ENCODE measurements at regions not wholly inside any gene's neighbourhood (a gene's known extent, or its start where the extent isn't known, plus 50 kb on each side); places are given as distances from the start of the nearest gene placed in this dataset.

DNA sequence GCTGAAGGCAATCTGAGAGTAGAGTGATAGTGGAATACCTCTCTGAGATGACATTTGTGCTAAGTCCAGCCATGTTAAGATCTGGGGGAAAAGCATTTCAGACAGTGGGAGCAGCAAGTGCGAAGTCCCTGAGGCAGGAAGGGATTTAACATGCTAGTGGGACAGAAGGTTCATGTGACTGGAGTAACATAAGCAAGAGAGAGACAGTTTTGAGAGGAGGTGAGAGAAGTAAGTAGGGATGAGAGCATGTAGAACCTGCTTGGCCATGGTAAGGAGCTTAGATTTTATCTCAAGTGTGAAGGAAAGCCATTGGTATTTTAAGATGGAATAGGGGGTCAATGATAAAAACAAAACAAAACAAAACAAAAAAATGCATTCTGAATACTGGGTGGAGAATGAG lies 358.6 kb upstream of the KCNH8 start:
- no peak for DNase-seq (ENCODE audit: low spot score in 2 of 2)
- no peak for TF ChIP-seq POLR2A (IDR thresholded peaks at IDR 0.05)
- TF ChIP-seq, protein P1, sequence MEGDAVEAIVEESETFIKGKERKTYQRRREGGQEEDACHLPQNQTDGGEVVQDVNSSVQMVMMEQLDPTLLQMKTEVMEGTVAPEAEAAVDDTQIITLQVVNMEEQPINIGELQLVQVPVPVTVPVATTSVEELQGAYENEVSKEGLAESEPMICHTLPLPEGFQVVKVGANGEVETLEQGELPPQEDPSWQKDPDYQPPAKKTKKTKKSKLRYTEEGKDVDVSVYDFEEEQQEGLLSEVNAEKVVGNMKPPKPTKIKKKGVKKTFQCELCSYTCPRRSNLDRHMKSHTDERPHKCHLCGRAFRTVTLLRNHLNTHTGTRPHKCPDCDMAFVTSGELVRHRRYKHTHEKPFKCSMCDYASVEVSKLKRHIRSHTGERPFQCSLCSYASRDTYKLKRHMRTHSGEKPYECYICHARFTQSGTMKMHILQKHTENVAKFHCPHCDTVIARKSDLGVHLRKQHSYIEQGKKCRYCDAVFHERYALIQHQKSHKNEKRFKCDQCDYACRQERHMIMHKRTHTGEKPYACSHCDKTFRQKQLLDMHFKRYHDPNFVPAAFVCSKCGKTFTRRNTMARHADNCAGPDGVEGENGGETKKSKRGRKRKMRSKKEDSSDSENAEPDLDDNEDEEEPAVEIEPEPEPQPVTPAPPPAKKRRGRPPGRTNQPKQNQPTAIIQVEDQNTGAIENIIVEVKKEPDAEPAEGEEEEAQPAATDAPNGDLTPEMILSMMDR (IDR thresholded peaks at IDR 0.05): no peak
- no peak for TF ChIP-seq EP300 (IDR thresholded peaks at IDR 0.05)
- 97 to 100% methylated on average over 1 of the region's 1 CpG for WGBS, 2 donors
- no peak overlapping the region for H3K4me3 ChIP-seq
- no peak overlapping the region for H3K27ac ChIP-seq
- H3K36me3 ChIP-seq: no peaks in the 10 kb centered on the region
- no peaks in the 10 kb centered on the region for H3K27me3 ChIP-seq
- no peaks in the 10 kb centered on the region for H3K9me3 ChIP-seq
- H3K4me1 ChIP-seq: no peaks in the 10 kb centered on the region

DNA sequence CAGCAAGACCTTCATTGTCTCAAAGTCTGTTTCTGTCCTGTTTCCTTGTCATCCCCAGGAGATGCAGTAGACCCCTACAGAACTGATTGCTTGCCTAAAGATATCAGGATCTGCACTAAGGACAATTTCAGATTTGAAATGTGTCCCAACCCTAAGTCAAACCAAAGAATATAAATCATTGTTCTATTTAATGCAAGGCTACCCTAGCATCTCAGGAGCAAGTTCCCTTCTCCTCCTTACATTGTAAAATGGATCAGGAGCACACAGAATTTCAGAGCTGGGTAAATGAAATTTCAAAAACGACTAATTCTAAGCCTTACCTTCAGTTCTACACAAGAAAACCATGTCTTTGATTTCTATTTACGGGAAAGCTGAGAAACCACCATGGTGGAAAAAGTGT lies 360.9 kb upstream of the KCNH8 start:
- no peak for DNase-seq (ENCODE audit: low spot score in 2 of 2)
- TF ChIP-seq POLR2A (IDR thresholded peaks at IDR 0.05): no peak
- TF ChIP-seq EP300 (IDR thresholded peaks at IDR 0.05): no peak
- TF ChIP-seq, protein P1 (IDR thresholded peaks at IDR 0.05): no peak
- no peak overlapping the region for H3K4me3 ChIP-seq
- no peaks in the 10 kb centered on the region for H3K36me3 ChIP-seq
- no peaks in the 10 kb centered on the region for H3K9me3 ChIP-seq
- H3K4me1 ChIP-seq: no peaks in the 10 kb centered on the region
- no peak overlapping the region for H3K27ac ChIP-seq
- no peaks in the 10 kb centered on the region for H3K27me3 ChIP-seq
- WGBS, 2 donors: 94% methylated on average over 2 of the region's 2 CpGs

DNA sequence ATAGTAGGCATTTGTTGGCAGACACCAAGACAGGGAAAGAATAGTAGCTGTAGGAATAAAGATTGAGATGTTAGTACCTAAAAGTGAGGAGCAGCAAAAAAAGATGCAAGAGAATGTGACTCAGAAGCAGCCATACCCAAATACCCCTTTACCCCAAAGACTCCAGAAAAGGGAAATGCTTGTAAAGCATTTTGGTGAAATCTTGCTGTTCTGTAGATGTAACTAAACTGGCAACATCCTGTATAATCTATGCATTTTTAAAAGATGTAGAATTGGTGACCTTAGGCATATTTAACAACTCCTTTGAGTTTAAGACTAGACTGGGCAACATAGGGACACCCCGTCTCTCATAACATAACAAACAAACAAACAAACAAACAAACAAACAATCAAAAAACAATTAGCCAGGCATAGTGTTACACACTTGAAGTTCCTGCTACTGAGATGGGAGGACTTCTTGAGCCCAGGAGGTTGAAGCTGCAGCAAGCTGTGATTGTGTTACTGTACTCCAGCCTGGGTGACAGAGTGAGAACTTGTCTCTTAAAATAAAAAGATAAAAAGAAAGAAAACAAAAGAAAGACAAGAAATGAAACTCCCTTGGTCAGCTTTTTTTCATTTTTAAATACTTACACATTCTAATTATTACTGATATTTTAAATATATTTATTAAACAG lies 361.5 kb upstream of the KCNH8 start:
- TF ChIP-seq EP300 (IDR thresholded peaks at IDR 0.05) (no peak), POLR2A (IDR thresholded peaks at IDR 0.05) (no peak)
- TF ChIP-seq, protein P1 (IDR thresholded peaks at IDR 0.05): no peak
- no peak for DNase-seq (ENCODE audit: low spot score in 2 of 2)
- H3K27me3 ChIP-seq: no peaks in the 10 kb centered on the region
- H3K36me3 ChIP-seq: no peaks in the 10 kb centered on the region
- no peaks in the 10 kb centered on the region for H3K4me1 ChIP-seq
- no peaks in the 10 kb centered on the region for H3K9me3 ChIP-seq
- H3K27ac ChIP-seq: no peak overlapping the region
- no peak overlapping the region for H3K4me3 ChIP-seq
- 81 to 83% methylated on average over 1 of the region's 1 CpG for WGBS, 2 donors

DNA sequence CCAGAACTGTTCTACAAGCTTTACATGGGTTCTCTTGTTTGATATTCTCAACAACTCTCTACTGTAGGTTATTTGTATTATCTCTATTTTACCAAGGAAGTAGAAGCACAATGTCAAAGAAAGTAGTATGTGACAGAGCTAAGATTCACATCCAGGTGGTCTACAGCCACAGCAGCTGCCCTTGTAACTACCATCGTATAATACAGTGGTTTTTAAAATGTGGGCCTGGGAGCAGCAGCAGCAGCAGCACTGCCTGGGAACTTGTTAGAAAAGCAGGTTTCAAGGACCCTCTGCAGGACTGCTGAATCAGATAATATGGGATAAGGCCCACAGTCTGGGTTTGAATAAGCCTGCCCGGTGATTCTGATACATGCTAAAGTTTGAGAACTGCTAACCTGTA lies 357.1 kb upstream of the SATB1 start:
- TF ChIP-seq POLR2A (IDR thresholded peaks at IDR 0.05): no peak
- TF ChIP-seq, protein P1 (IDR thresholded peaks at IDR 0.05): no peak
- TF ChIP-seq EP300 (IDR thresholded peaks at IDR 0.05): no peak
- no peaks in the 10 kb centered on the region for H3K27me3 ChIP-seq
- no peaks in the 10 kb centered on the region for H3K36me3 ChIP-seq
- H3K4me1 ChIP-seq: no peaks in the 10 kb centered on the region
- H3K9me3 ChIP-seq: no peaks in the 10 kb centered on the region
- H3K27ac ChIP-seq: no peak overlapping the region
- DNase-seq (ENCODE audit: low spot score in 2 of 2): no peak
- no peak overlapping the region for H3K4me3 ChIP-seq
- 80 to 90% methylated on average over 2 of the region's 2 CpGs for WGBS, 2 donors

DNA sequence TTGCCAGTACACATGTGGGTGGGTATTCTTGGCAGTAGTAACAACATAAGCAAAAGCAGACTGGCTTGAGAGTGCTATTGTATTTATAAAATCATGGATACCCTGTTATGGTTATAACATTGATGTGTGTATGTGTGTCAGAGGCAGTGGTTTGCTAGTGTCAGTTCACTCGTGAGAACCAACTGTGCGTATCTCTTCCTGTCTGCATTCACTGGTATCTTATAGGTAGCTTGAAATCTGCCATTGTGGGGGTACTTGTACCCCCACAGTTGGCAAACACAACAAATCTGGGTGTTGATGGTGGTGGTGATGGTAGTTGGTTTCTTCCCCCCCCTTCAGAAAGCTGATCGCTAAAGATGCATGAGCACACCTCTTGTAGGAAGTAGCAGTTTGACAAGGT lies 355.8 kb upstream of the SATB1 start:
- Histone ChIP-seq H3K4me1 (no peaks in the 10 kb centered on the region), H3K36me3 (no peaks in the 10 kb centered on the region), H3K4me3 (no peak overlapping the region), H3K27me3 (no peaks in the 10 kb centered on the region), H3K9me3 (no peaks in the 10 kb centered on the region), H3K27ac (no peak overlapping the region)
- DNase-seq (ENCODE audit: low spot score in 2 of 2): no peak
- TF ChIP-seq, protein P1 (IDR thresholded peaks at IDR 0.05): no peak
- TF ChIP-seq POLR2A (IDR thresholded peaks at IDR 0.05) (no peak), EP300 (IDR thresholded peaks at IDR 0.05) (no peak)
- 82 to 90% methylated on average over 3 of the region's 3 CpGs for WGBS, 2 donors
